HG03095 (cell line): ENCODE measurements at regions not wholly inside any gene's neighbourhood (a gene's known extent, or its start where the extent isn't known, plus 50 kb on each side); places are given as distances from the start of the nearest gene placed in this dataset.
"Not testable (repeated sequence)": the region's sequence is repeated elsewhere in the genome, so short reads cannot be mapped to it uniquely, and the experiment has no call there.

ENCODE experiments used
- ATAC-seq: cut with Tn5 transposase; IDR thresholded peaks from one replicate; pipeline ENCODE4 v1.9.1; 2021; ENCODE audit warnings: moderate library complexity; ENCODE audit not compliant: unreplicated experiment

- ATAC-seq: no peak
Observed at GRCh38 chr7:106348231-106348630, 63.4 kb upstream of the NAMPT start.

GRCh38 chr7:106347229-106347833 lies 62.5 kb upstream of the NAMPT start:
- no peak for ATAC-seq

- peak; percentile 91 for ATAC-seq
Observed at GRCh38 chr7:106346678-106347217, 62.0 kb upstream of the NAMPT start.

- no peak for ATAC-seq
Observed at GRCh38 chr7:106346167-106346677, 61.4 kb upstream of the NAMPT start.

GRCh38 chr7:106345421-106346166 lies 60.8 kb upstream of the NAMPT start:
- no peak for ATAC-seq

- no peak for ATAC-seq
Observed at GRCh38 chr7:106344861-106345260, 60.1 kb upstream of the NAMPT start.

- no peak for ATAC-seq
Observed at GRCh38 chr7:106344211-106344610, 59.4 kb upstream of the NAMPT start.

- not testable (repeated sequence) for ATAC-seq
Observed at GRCh38 chr7:106342049-106342448, 57.3 kb upstream of the NAMPT start.

- not testable (repeated sequence) for ATAC-seq
Observed at GRCh38 chr7:106340247-106340596, 55.4 kb upstream of the NAMPT start.

- ATAC-seq: no peak
Observed at GRCh38 chr7:106339513-106340246, 54.9 kb upstream of the NAMPT start.

GRCh38 chr7:106337754-106338153 lies 53.0 kb upstream of the NAMPT start:
- no peak for ATAC-seq

GRCh38 chr7:106335814-106336213 lies 51.0 kb upstream of the NAMPT start:
- ATAC-seq: no peak
